HG02852 (cell line): ENCODE measurements at regions not wholly inside any gene's neighbourhood (a gene's known extent, or its start where the extent isn't known, plus 50 kb on each side); places are given as distances from the start of the nearest gene placed in this dataset.
"Not testable (repeated sequence)": the region's sequence is repeated elsewhere in the genome, so short reads cannot be mapped to it uniquely, and the experiment has no call there.

Experiments
- ATAC-seq: cut with Tn5 transposase; IDR thresholded peaks from one replicate; pipeline ENCODE4 v1.9.1; 2021; ENCODE audit warnings: mild to moderate bottlenecking, moderate library complexity; ENCODE audit not compliant: unreplicated experiment

GRCh38 chr9:99666571-99666970 lies 155.1 kb upstream of the NR4A3 start:
- ATAC-seq: no peak

- not testable (repeated sequence) for ATAC-seq
These were observed 150.8 kb upstream of the NR4A3 start for GRCh38 chr9:99670886-99671285.

GRCh38 chr9:99677281-99677680 lies 144.4 kb upstream of the NR4A3 start:
- ATAC-seq: no peak

GRCh38 chr9:99678566-99678965 lies 143.1 kb upstream of the NR4A3 start:
- no peak for ATAC-seq

DNA sequence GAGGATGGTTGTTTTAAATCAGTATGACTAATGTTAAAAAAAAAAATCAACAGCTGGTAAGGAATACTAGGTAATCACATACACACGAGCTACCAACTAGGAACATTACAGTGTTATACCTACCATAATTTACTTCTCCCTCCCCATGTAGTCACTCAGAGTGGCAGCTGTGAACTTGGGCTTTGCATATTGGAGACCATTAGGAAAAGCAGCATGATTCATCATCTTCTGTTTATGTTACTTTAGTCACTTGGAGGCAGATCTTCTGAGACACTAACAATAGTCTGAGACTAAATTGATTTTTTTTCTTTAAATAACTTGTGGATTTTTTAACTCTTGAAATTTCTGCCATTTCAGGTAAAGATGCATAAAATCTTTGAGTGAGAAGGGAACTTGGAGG lies 141.5 kb upstream of the NR4A3 start:
- ATAC-seq: no peak

DNA sequence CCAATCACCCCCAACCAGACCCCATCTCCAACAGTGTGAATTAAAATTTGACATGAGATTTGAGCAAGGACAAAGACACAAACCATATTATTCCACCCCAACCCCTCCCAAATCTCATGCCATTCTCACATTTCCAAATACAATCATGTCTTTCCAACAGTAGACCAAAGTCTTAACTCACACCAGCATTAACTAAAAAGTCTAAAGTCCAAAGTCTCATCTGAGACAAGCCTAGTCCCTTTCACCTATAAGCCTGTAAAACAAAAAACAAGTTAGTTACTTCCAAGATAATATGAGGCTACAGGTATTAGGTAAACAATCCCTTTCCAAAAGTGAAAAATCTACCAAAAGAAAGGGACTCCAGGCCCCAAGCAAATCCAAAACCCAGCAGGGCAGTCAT lies 140.6 kb upstream of the NR4A3 start:
- no peak for ATAC-seq

DNA sequence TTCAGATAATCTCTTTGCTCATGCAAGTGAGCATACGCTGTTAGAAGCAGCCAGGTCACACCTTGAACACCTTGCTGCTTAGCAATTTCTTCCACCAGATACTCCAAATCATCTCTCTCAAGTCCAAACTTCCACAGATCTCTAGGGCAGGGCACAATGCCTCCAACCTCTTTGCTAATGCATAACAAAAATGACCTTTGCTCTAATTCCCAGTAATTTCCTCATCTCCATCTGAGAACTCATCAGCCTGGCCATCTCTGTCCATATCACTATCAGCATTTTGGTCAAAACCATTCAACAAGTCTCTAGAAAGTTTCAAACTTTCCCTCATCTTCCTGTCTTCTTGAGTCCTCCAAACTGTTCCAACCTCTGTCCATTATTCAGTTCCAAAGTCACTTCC lies 139.3 kb upstream of the NR4A3 start:
- ATAC-seq: no peak

GRCh38 chr9:99682870-99683269 lies 138.8 kb upstream of the NR4A3 start:
- no peak for ATAC-seq

DNA sequence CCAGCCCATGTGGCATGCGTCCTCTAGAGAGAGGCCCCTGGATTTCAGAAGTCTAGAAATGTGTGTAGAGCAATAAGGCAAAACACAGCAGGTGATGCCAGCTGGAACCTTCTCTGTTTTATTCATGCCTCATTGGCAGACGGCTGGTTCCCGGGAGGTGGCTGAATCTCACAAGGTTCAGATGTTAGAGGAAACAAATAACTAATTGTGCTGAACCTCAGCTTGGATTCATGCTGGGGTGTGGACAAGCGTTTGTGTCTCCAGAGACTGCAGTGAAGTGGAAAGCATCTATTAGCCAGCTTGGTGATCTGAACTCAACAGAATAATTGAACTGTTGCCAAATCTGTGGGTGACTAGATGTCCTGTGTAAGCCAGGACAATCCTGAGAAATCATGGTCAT lies 131.1 kb upstream of the NR4A3 start:
- no peak for ATAC-seq

DNA sequence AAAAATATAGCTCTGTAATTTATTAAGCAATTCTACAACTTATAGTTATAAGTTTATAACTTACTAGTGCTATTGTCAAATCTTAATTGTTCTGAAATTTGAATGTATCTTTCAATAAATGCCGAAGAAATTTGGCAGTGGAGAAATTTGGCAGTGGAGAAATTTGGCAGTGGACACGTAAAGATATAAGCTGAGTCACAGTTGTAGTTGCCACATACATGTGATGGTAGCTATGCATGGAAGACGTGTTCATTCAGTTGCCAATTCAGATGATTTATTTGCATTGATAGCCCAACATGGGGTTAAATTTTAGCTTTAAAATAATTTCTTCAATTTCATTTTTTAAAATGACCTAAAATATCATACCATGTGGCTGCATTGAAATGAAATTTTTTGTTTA lies 127.8 kb upstream of the NR4A3 start:
- no peak for ATAC-seq

GRCh38 chr9:99694393-99694792 lies 127.3 kb upstream of the NR4A3 start:
- no peak for ATAC-seq

DNA sequence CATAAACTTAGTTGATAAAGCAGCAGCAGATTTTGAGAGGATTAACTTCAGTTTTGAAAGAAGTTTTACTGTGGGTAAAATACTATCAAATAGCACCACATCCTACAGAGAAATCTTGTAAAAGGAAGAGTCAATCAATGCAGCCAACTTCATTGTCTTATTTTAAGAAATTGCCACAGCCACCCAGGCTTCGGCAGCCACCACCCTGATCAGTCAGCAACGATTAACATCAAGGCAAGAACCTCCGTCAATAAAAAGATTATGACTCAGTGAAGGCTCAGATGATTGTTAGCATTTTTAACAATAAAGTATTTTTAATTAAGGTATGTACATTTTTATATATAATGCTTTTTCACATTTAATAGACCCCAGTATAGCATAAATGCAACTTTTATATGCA lies 122.3 kb upstream of the NR4A3 start:
- ATAC-seq: no peak

DNA sequence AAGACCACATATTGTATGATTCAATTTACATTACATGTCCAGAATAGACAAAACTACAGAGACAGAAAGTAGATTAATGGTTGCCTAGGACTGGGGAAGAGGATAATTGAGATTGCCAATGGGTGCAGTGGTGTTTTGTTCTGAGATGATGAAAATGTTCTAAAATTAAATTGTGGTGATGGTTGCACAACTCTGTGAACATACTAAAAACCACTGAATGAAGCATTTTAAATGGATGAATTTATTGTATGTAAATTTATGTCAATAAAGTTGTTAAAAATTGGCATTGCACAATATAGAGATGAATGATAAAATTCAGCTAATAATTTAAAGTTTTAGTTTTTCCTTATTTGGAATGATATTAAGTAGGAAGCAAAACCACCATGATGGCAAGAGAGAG lies 109.5 kb upstream of the NR4A3 start:
- ATAC-seq: no peak

- peak; percentile 68 for ATAC-seq
These were observed 107.8 kb upstream of the NR4A3 start for GRCh38 chr9:99713838-99714306.

DNA sequence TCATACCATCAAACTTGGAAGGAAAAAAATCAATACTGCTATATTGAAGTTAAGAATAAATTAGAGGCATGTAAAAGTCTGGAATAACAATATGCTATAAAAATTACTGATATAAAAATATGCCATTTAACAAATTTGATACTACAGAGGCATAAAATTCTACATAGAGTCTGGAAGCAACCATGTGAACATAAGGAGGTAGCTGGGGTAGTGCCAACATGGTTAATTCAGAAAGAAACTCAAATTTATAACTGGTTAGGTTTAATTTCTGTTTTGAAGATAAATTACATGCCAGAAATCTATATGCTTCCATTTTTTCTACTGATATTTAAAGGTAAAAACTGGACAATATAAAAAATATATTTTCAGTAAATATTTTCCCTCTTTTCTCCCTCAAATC lies 103.1 kb upstream of the NR4A3 start:
- no peak for ATAC-seq

DNA sequence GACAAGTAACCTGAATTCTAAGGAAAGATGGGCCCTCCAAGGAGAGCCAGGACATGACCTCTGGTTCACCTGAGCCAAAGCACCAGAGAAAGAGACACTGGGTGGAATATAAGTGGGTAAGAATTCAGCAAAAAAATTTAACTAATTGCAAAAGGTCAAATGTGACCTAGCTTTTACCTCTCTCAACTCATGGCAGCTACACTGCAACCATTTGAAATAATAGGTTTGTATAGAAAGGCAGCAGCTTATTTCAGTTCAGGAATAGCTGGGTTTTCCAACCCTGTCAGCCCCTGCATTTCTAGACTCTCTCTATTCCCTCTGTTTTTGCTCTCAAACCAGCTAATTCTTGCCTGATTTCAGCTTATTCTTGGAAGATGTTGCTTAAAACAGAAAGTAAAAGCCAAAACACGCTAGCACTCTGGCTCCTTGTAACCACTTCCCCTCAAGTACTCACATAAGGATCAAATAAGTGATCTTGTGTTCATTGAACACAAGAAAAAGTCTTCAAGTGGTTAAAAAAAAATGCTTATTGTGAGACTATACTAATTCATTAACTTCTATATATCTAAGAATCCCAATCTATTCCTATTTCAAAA lies 101.1 kb upstream of the NR4A3 start:
- ATAC-seq: peak; percentile 77

DNA sequence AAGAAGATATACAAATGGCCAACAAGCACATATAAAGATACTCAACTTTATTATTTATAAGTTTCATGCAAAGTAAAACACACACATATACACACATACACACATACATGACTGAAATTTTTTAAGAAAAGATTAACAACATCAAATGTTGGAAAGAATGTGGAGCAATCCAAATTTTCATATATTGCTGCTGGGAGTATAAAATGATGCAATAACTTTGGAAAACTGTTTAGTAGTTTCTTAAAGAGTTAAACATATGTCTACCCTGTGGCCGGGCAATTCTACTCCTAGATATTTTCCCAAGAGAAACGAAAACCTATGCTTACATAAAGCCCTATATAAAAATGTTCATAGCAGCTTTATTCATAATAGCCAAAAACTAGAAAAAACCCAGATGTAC lies 99.8 kb upstream of the NR4A3 start:
- ATAC-seq: no peak

- ATAC-seq: no peak
These were observed 98.8 kb upstream of the NR4A3 start for GRCh38 chr9:99722877-99723276.

DNA sequence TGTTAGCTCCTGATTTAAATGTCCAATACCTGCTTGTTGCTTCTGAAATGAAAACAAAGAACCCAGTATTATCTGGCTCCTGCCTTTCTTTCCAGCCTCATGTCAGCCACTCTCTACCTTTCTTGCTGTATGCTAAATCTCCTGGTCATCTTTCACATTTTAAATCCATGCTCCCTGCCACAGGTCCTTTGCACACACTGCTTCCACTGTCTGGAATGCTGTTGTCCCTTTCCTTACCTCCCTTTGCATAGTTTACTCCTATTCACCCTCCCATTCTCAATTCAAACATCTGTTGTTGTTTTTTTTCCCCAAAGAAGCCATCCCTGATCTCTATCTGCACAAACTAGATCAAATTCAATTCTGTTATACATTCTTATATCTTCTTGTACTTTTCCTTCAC lies 97.0 kb upstream of the NR4A3 start:
- no peak for ATAC-seq

- ATAC-seq: no peak
These were observed 95.8 kb upstream of the NR4A3 start for GRCh38 chr9:99725852-99726251.

DNA sequence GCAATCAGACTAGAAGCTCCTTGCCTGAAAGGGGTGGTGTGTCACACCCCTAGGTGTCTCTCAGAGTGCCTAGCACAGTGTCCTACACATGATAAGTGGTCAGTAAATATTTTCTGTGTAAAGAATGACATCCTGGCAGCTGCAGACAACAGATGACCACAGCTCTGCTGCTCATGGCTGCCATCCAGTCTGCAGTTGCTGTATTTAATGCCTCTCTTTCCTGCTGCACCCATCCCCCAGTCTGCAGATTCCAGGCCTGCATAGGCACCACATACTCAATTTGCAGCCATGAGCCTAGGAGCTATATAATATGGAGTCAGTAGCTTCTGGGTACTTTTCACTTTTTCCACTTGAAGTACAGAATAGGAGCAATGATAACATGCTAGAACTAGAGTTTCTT lies 94.9 kb upstream of the NR4A3 start:
- no peak for ATAC-seq

DNA sequence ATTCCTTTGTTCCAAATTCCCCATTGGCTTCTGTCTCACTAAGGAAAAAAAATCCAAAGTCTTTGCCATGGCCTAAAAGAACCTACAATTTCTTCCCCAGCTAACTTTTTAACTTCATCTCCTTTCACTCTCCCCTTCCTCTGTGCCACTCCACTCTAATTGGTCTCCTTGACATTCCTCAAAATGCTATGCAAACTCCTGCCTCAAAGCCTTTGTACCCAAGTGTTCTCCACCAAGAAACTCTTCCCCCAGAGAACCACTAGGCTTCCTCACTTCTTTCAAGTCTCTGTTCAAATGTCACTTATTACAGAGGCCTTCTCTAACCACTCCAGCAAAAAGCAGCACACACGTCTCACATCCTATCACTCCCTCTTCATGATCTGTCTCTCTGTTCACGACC lies 91.6 kb upstream of the NR4A3 start:
- no peak for ATAC-seq

- no peak for ATAC-seq
These were observed 89.7 kb upstream of the NR4A3 start for GRCh38 chr9:99731950-99732349.
